ENCODE measurements at regions not wholly inside any gene's neighbourhood (a gene's known extent, or its start where the extent isn't known, plus 50 kb on each side); places are given as distances from the start of the nearest gene placed in this dataset.
A peak's percentile ranks its signal among the peaks of the same experiment; 100 is the strongest.

DNA sequence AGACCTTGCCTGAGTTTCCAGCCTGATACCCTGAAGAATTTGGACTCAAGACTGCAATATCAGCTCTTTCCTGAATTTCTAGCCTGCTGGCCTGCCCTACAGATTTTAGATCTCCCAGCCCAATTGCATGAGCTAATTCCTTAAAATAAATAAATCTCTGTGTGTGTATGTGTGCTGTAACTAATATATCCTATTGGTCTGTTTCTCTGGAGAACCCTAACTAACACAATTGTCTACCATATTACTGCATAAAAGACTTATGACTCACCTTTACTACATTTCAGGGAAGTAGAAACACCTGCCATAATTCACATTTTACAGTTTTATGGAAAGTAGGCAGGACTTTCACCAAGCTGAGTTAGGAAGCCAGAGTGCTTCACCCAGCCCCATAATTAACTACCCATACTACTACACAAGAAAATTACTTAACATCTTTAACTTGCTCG is 90.7 kb upstream of the BEND6 start:
- no peak for DNase-seq

DNA sequence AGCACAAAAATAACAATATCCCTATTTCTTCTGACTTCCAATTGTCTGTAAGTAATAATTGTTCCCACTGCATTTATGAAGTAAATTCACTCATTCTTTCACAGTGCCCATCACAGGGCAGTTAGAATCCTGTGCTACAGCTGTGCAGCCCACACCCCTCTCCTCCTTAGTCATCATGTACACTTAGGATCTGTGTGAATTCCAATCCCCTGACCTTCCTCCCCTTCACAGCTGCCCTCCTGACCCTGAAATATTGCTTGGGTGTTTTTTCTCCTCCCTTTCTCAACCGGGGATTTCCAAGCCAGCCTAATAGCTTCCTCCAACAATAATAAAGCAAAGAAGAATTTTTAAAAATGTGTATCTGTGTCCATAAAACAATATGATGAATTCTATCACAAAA is 91.5 kb upstream of the BEND6 start:
- no peak for DNase-seq

DNA sequence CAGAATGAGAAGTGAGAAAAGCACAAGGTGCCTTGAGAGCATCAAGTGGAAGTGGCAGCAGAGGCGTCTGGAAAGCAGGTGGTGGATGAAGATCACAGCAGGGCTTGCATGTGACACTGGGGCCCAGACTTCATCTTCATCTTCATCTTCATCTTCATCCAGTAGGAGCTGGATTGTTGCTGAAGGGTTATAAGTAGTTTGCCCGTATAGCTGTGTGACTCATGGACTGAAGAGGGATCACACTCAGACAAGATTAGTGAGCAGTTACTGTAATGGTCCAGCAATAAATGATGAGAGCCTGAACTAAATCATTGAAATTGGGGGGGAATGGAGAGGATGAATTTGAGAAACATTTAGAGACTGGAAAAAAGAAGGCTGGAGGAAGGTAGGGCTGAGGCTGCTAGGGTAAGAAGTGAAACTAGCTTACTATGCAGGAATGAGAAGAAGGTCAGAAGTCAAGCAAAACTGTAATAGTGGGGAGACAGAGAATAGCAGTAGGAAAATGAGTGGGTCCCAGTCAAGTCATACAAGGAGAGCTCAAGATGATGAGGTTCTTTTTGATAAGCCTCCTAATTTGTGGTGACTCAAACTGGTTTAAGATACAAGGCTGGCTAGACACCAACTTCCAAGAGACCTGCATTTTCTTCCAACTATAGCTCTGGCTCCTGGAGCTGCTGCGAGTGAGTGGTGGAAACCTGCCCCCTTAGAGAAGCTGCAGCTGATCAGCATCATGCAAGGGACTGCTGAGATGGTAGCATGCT is 92.3 kb upstream of the BEND6 start:
- no peak for DNase-seq

DNA sequence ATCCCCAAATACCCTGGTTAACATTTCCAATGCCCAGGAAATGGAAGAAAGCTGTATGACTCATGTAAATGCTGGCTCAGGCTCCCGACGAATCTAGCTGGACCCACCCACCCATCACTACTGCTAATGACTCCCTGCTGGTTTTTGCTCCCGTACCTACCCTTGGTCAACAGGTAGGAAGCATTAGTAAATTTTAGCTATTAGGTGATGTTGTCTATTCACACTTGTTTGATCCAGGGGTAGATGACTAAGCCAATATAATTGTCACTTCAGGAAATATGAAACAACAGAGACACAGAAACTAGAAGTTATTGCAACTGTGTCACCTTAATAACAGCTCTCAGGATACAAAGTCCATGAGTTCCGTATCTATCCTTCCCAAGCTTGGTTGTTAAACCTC is 94.4 kb upstream of the BEND6 start:
- DNase-seq, result no peak

DNA sequence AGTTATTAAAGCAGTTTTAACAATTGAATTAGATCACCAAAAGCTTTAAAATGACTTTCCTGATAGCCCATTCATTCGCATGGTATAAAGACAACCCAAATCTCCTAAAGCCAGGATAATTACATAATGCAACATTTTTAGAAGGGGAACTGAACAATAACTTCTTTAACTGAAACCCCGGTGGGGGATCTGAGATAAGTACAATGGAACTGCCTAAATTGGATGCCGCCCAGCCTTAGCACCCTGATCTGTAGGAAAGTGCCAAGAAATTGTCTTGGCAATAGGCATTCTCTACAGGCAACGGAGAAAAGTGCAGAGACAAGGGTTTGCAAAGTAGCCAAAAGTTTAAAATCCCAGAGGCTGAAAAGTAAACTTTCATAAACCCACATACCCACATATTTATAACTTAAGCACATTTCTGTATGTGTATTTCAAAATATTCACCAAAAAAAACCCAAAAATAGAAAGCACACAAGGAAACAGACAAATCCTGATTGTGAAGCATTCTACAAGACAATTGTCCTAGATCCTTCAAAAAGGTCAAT is 98.8 kb upstream of the BEND6 start:
- no peak for DNase-seq

DNA sequence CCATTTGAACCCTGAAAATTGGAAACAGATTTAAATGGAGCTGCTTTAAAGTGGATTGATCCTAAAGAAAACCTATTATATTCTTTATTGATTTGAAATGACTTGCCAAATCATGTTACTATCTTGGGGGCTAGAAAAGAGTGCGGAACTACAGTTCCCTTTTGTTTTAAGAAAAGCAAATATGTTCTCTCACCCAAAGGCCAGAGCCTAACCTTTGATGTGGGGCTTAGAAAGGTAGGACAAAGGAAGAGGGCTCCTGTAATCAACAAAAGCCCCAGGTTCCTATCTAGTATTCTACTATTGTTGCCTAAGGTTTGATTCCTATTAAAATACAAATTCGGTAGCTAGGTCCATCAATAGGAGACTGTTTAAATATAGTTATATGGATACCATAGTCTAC is 100.8 kb upstream of the BEND6 start:
- no peak for DNase-seq

DNA sequence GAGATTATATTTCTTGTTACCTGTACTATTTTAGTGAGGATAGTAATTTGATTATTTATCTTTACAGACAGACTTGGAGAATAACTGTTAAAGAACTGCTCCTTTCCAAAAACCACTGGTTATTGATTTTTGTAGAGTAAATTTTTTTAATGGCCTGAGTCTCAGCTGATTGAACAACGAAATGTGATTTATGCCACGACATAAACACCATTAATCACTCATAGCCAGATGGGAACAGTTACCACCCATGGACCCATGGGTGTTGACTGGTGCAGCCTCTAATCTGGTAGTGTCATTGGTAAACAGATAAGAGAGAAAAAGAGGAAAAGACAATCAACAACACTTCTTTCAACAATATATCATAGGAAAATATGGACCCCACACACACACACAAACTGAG is 101.4 kb upstream of the BEND6 start:
- no peak for DNase-seq

DNA sequence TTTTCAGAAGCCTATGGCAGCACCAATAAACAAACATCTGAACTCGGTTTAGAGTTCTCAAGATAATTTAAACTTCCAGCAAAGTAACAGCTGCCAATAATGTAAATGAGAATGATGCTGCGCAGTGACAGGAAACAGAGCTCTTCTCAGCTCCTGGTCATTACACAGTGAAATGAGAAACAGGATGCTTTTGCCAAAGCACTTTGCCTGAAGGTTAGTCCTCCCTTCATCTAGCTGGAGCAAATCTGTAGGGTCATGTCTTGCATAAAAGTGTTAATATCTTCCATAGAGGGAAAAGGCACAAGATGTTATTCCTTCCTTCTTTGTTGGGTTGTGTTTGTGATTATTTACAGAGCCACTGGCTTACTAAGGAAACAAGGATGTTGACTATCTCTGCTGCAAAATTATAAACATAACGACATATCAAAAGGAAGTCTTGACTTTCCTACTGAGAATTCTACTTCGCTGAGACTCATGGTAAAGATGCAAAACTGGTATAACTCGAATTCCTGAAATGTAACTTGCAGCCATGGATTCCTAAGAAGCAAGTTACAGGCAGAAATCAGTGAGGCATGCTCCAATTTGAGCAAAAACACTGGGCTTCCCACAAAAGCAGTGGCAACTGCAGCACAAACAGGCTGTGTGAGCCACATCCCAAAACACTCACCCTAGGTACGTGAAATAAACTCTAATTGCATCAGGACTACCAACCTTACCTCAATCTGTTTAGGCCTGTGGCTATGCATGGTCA is 102.5 kb upstream of the BEND6 start:
- DNase-seq, result peak in 11 of 51 donors; percentile 1 to 24 (median 5)

DNA sequence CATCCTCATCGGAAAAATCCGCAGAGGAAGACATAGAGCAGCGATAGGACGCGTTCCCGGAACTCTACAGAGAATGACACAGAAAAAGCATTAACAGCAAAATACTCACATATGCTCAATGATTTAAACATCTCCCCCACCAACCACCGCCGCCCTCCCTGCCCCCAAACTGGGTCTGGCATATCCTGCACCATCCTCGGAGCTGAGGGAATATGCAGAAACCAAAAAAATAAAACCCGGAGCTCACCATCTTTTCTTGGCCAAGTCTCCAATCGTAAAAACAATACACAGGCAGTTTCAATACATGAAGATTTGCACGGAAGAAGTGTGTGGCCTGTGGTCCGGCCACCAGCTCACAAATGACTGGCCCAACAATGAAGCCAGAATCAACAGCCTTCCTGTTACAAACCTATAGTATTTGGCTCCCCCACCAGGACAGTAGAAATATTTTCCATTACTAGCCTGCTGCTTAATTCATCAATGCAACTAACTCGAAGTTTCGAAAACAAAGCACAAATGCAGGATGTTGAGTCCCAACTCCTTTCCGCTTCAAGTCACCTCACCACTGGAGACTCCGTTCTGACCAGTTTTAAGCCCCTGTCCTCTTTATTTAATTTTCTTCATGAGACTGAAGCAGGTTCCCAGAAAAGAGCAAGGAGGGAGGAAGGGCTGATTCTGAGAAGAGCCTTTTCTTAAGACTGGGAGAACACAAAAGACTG is 103.2 kb upstream of the BEND6 start:
- DNase-seq, result peak in 35 of 51 donors; percentile 10 to 90 (median 39)

DNA sequence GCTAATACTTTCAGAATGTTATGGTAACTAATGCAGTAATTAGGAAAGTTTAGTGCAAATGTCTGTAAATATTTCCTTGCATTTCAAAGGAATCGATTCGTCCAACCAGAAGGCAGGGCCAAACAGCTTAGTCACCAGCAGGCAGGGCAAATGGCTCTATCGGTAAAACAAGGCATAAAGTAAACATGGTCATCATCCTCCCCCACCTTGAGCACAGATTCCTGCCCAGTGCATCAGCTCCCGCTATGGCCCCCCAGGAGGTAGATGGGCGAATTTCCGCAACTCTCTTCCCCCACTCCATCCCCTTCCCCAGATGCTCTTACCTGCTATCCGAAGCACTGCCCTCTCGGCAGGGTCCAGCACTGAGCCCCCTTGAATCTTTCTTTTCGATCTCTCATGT is 103.8 kb upstream of the BEND6 start:
- peak in 13 of 51 donors; percentile 9 to 75 (median 32) for DNase-seq

DNA sequence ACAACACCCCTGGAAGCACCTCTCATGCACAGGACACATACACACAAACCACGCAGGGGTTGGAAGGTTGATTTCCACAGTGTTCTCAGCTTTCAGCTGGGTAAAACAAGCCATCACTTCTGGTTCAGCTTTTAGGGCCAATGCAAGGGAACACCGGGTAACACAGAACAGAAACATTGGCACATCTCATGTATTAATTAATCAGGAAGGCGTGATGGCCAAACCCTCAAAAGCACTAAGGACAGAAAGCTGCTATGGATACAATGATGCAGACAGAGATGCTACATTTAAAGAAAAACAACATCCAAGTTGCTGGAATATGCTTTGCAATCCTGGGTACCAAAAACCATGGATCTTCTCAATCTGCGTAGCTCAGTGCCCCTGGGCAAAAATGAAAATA is 104.3 kb upstream of the BEND6 start:
- peak in 8 of 51 donors; percentile 2 to 71 (median 28) for DNase-seq

DNA sequence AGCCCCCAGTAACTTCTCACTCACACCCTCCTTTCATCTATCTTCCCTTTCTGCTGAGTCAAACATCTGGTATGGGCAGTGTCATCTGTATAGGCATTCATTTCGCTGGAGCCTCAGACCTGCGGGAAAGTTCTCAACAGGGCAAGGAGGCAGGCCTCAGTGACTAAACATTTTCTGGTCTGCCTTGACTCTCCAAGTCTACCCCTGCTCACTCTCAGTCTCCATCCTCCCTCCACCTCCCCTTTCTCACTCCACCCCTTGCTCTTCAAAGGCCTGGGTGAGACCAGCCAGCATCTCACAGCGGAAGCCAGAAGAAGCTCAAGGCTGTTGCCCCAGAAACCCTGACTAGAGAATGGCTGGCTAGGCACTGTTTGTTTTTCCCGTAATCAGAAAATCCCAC is 105.0 kb upstream of the BEND6 start:
- peak in 38 of 51 donors; percentile 3 to 77 (median 45) for DNase-seq

DNA sequence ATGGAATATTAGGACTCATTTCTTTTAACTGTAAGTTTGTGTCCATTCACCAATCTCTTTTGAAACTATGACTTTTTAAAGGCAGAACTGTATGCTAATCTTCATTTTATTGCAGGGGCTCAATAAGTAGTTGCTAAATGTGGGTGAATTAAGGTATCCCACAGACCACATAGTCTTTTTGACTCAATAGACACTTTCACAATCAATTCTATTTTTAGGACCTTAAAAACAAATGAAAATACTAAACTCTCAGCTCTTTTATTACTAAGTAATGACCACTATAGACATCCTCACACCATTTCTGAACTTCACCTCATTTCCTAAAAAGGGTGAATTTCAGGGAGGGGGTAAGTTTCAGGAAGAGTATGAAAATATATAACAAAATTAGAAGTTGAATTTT is 106.8 kb upstream of the BEND6 start:
- no peak for DNase-seq

DNA sequence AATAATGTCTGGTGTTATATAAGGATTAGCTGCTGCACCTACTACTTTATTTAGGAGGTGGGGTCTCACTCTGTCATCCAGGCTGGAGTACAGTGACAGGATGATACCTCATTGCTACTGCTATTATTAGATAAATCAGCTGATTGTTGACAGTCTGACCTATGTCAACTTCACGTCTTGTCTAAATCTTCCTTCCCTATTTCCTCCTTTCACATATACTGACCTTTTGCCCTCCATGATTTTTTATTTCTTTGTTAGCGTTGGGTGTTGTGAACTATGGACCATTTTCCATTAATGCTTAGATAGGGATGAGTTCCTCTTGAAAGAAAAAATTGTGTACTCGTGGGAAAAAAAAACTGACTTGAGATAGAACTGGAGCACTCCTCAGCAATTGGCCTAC is 109.9 kb upstream of the BEND6 start:
- DNase-seq, result no peak

DNA sequence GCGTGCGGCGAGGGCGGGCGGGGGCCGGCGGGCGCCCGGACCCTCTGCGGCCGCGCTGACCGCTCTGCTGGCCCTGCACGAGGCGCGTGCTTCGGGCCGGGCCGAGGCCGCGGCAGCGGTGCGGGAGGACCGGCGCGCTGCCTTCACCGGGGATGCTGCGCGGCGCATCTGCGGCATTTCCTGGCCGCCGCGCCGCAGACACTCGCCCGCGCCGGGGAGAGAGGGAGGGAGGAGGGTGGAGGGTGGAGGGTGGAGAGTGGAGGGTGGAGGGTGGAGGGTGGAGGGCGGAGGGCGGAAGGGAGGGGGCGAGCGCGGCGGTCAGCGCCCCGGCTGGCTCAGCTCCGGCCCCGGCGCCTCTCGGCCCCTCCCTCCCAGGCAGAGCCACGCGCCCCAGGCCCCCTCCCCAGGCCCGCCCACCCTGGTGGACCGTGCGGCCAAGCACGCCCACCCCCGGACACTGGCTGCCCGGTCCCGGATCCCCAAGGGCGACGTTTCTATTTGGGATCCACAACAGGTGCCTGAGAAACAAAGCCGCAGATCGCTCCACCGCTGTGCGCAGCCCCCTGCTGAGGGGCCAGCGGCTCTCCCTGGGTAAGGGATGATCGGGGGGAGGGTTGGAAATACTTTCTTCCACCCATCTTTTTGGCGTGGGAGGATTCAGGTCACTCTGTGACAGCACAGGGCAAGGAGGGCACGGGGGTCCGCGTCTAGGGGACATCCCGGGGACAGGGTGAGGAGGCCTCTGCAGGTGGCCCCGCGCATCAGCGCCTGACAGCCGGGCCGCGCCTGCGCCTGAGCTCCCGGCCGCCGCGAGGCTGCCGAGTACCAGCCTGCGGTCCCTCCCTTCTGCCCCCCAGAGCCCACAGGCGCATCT is 111.2 kb upstream of the BEND6 start:
- DNase-seq, result peak; percentile 29 to 96 (median 74)

DNA sequence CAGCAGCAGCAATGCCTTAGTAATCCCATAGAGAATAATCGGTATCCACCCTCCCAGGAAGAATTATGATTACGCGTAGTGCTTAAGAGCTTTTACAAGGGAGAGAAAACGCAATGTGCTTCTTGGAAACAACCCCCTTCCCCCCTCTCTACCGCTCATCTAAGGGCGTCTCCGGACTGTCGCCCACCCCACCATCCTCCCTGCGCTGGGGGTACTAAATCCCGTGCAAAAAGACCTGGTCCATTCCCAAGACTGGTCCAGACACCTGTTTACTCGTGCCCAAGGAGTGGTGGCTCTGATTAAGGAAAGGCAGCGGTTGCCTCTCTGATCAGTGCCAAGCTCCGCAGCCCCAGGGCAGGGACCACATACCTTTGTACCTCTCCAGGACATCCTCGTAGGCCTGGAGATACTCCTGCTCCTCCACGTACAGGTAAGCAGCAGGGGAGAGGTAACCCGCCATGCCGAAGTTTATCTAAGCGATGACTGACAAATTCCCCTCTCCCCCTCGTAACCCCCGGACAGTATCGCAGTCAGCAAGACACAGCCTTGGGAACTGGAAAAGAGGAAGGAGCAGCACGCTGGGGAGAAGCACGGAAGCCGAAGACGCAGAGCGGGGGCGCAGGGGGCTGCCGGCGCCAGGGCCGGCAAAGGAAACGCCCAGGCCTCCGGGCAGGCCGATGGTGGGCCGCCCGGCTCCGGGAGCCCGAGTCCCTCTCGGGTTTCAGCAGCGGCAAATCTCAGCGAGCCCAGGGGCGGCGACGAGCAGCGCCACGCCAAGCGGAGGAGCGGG is 112.0 kb upstream of the BEND6 start:
- DNase-seq, result peak in 31 of 51 donors; percentile 14 to 81 (median 49)

DNA sequence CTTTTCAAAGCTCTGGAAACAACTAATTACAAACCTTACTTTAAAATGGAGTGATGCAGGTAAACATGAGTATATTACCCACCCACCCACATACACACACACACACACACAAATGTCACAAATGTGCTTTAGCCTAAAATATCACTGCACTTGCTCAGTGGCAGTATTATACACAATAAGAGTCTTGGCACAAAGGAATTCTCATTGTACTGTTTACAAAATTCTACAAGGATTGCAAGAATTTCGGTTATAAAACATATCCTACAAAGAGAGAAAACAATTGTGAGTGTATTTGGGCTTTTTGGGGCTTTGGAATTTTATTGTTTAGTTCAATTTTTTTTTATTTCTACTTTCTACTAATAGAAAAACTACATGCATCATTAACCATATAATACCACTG is 113.2 kb upstream of the BEND6 start:
- DNase-seq, result no peak

DNA sequence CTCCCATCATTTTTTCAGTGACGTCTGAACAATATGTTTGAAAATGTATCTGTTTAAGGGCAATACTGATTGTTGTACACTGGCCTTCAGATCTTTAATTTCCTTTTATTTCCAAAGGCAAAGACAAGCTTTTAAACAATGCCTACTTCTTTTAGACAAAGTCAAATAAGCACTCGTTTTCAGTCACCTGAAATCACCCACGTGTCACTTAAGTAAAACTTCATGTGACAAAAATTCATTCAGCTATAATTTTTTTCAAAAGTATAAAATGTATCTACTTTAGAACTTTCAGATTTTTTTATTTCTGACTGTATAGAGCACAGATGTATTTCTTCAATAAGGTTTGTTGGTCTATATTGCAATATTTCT is 113.5 kb upstream of the BEND6 start:
- no peak for DNase-seq

DNA sequence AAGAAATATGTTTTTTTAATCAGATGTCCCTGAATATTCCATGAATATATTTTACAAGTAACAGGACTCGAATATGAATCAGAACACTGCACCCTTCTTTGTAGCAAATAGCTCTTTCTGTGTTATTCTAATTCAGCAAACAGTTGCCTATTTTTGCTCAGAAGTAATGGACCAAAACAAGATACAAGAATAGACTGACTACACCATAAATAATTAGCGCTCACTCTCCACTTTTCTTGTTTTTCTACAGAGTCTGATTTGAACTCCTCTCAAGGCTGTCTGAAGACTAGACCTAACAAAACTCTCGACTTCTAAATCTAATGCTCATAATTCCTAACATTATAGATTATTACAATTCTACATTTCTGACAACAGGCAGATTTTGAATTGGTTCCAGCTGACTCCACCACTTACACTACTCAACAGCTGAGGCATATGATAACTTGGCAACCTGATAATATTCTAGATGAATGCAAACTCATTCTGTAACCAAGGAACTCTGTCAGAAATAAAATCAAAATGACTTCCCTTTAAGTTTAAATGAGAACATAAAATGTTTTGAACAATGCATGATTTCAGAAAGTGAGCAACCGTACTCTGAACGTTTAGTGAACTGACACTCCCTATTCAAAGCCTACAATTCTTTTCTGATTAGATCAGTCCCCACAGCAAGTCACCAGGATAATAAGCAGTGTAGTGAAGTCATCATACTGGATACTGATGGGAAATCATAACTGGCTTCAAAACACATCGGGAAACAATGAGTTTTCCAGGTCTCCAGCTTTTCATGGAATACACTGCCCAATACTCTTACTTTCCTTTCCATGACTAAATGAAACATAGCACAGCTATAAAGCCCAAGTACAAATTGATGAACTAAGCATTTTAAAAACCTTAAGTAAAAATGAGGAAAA is 114.2 kb upstream of the BEND6 start:
- peak in 1 of 51 donors; percentile 82 for DNase-seq
